NOMO-1 (cell line): ENCODE measurements at regions not wholly inside any gene's neighbourhood (a gene's known extent, or its start where the extent isn't known, plus 50 kb on each side); places are given as distances from the start of the nearest gene placed in this dataset.
"Not testable (repeated sequence)": the region's sequence is repeated elsewhere in the genome, so short reads cannot be mapped to it uniquely, and the experiment has no call there.

Source experiments
- DNase-seq, 2 experiments: peaks; one replicate each; lab custom pipeline; 2025; ENCODE audit not compliant: unreplicated experiment in 2 of 2; lab: John Stamatoyannopoulos, UW

GRCh38 chr17:13442361-13442760, 159.4 kb downstream of the HS3ST3A1 start:
- no peak for DNase-seq

GRCh38 chr17:13441873-13442272, 159.9 kb downstream of the HS3ST3A1 start:
- DNase-seq, result no peak

- DNase-seq, result peak in 1 of 2 experiments; percentile 7
These were observed 163.6 kb downstream of the HS3ST3A1 start for GRCh38 chr17:13437966-13438779.

- DNase-seq, result no peak
These were observed 166.5 kb downstream of the HS3ST3A1 start for GRCh38 chr17:13435230-13435629.

- DNase-seq, result no peak
These were observed 172.5 kb downstream of the HS3ST3A1 start for GRCh38 chr17:13429201-13429600.

- DNase-seq, result no peak
These were observed 173.1 kb downstream of the HS3ST3A1 start for GRCh38 chr17:13428611-13429042.

GRCh38 chr17:13426991-13427390, 174.7 kb downstream of the HS3ST3A1 start:
- DNase-seq, result no peak

GRCh38 chr17:13425390-13425789, 176.3 kb downstream of the HS3ST3A1 start:
- no peak for DNase-seq

GRCh38 chr17:13421581-13422130, 180.1 kb downstream of the HS3ST3A1 start:
- DNase-seq, result no peak

- peak; percentile 54 to 86 for DNase-seq
These were observed 180.9 kb downstream of the HS3ST3A1 start for GRCh38 chr17:13420878-13421277.

- DNase-seq, result peak in 1 of 2 experiments; percentile 9
These were observed 181.3 kb downstream of the HS3ST3A1 start for GRCh38 chr17:13420418-13420826.

GRCh38 chr17:13419676-13420075, 182.1 kb downstream of the HS3ST3A1 start:
- DNase-seq, result no peak

GRCh38 chr17:13418891-13419290, 182.8 kb downstream of the HS3ST3A1 start:
- no peak for DNase-seq

GRCh38 chr17:13417381-13417950, 184.3 kb downstream of the HS3ST3A1 start:
- DNase-seq, result no peak

- no peak for DNase-seq
These were observed 184.9 kb downstream of the HS3ST3A1 start for GRCh38 chr17:13416748-13417363.

GRCh38 chr17:13415871-13416416, 185.8 kb downstream of the HS3ST3A1 start:
- DNase-seq, result no peak

- DNase-seq, result not testable (repeated sequence)
These were observed 186.5 kb downstream of the HS3ST3A1 start for GRCh38 chr17:13415200-13415599.

GRCh38 chr17:13413001-13413400, 188.7 kb downstream of the HS3ST3A1 start:
- DNase-seq, result no peak

- peak; percentile 4 to 62 for DNase-seq
These were observed 190.9 kb downstream of the HS3ST3A1 start for GRCh38 chr17:13410874-13411273.

- DNase-seq, result no peak
These were observed 191.5 kb downstream of the HS3ST3A1 start for GRCh38 chr17:13410214-13410613.

GRCh38 chr17:13409455-13409854, 192.3 kb downstream of the HS3ST3A1 start:
- DNase-seq, result no peak
